ENCODE measurements at regions not wholly inside any gene's neighbourhood (a gene's known extent, or its start where the extent isn't known, plus 50 kb on each side); places are given as distances from the start of the nearest gene placed in this dataset.

GRCh38 chr1:80427881-80428280 is 1372.9 kb upstream of the ADGRL2 start:
- TF ChIP-seq, protein P1, sequence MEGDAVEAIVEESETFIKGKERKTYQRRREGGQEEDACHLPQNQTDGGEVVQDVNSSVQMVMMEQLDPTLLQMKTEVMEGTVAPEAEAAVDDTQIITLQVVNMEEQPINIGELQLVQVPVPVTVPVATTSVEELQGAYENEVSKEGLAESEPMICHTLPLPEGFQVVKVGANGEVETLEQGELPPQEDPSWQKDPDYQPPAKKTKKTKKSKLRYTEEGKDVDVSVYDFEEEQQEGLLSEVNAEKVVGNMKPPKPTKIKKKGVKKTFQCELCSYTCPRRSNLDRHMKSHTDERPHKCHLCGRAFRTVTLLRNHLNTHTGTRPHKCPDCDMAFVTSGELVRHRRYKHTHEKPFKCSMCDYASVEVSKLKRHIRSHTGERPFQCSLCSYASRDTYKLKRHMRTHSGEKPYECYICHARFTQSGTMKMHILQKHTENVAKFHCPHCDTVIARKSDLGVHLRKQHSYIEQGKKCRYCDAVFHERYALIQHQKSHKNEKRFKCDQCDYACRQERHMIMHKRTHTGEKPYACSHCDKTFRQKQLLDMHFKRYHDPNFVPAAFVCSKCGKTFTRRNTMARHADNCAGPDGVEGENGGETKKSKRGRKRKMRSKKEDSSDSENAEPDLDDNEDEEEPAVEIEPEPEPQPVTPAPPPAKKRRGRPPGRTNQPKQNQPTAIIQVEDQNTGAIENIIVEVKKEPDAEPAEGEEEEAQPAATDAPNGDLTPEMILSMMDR (IDR thresholded peaks at IDR 0.05) = no peak
- TF ChIP-seq POLR2A (IDR thresholded peaks at IDR 0.05) (no peak), POLR2AphosphoS5 (IDR thresholded peaks at IDR 0.05) (no peak)
- intact Hi-C loops (cut with DNase I; ENCODE audit: low total_unique reads) = no loop called here

DNA sequence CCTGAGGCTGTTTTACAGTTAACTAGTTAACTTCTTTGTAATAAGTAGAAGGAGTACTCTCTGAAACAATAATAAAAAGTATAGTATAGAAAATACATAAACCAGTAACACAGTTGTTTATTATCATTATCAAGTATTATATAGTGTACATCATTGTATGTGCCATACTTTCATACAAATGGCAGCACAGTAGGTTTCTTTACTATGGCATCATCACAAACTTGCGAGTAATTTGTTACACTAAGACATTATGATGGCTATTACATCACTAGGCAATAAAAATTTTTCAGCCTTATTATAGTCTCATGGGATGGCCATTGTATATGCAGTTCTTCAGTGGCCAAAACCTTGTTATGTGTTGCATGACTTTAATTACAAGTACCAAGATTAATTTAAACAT is 1376.5 kb upstream of the ADGRL2 start:
- H3K27ac ChIP-seq = no peak overlapping the region
- H3K9me3 ChIP-seq = no peaks in the 10 kb centered on the region
- no peak for DNase-seq (ENCODE audit: low spot score in 2 of 2)
- TF ChIP-seq POLR2AphosphoS5 (IDR thresholded peaks at IDR 0.05) (no peak), POLR2A (IDR thresholded peaks at IDR 0.05) (no peak)
- TF ChIP-seq, protein P1 (IDR thresholded peaks at IDR 0.05) = no peak
- no peaks in the 10 kb centered on the region for H3K27me3 ChIP-seq
- intact Hi-C loops (cut with DNase I; ENCODE audit: low total_unique reads) = no loop called here
- H3K4me1 ChIP-seq = no peaks in the 10 kb centered on the region
- H3K4me3 ChIP-seq = no peak overlapping the region
- H3K36me3 ChIP-seq = no peaks in the 10 kb centered on the region

More at GRCh38 chr1:80427881-80428280, 1372.9 kb upstream of the ADGRL2 start:
- H3K27ac ChIP-seq = no peak overlapping the region
- no peak overlapping the region for H3K4me3 ChIP-seq
- H3K27me3 ChIP-seq = no peaks in the 10 kb centered on the region
- no peaks in the 10 kb centered on the region for H3K9me3 ChIP-seq
- H3K4me1 ChIP-seq = no peaks in the 10 kb centered on the region
- no peak for DNase-seq (ENCODE audit: low spot score in 2 of 2)
- no peaks in the 10 kb centered on the region for H3K36me3 ChIP-seq

DNA sequence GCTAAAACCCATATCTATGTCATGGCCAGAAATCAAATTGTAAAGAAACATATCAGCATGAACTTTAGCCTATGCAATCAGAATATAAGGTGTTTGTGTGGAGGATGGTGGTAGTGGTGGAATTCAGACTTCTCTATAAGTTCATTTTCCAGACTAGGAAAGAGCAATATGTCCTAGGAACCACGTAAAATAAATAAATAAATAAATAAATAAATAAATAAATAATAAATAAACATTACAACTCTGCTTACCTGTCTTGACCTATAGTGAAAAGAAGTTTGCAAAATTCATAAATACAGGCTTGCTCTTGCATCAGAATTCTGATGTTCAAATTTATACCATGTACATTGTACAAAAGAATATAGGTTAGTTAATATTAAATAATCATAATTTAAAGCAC is 1382.6 kb upstream of the ADGRL2 start:
- no peak for DNase-seq (ENCODE audit: low spot score in 2 of 2)
- H3K27me3 ChIP-seq = no peaks in the 10 kb centered on the region
- no peaks in the 10 kb centered on the region for H3K36me3 ChIP-seq
- intact Hi-C loops (cut with DNase I; ENCODE audit: low total_unique reads) = no loop called here
- no peaks in the 10 kb centered on the region for H3K4me1 ChIP-seq
- no peak overlapping the region for H3K4me3 ChIP-seq
- TF ChIP-seq POLR2A (IDR thresholded peaks at IDR 0.05) (no peak), POLR2AphosphoS5 (IDR thresholded peaks at IDR 0.05) (no peak)
- TF ChIP-seq, protein P1 (IDR thresholded peaks at IDR 0.05) = no peak
- no peak overlapping the region for H3K27ac ChIP-seq
- H3K9me3 ChIP-seq = no peaks in the 10 kb centered on the region

GRCh38 chr1:80417671-80418070 is 1383.1 kb upstream of the ADGRL2 start:
- intact Hi-C loops (cut with DNase I; ENCODE audit: low total_unique reads) = no loop called here
- Histone ChIP-seq H3K9me3 (no peaks in the 10 kb centered on the region), H3K4me3 (no peak overlapping the region), H3K27me3 (no peaks in the 10 kb centered on the region), H3K36me3 (no peaks in the 10 kb centered on the region), H3K4me1 (no peaks in the 10 kb centered on the region), H3K27ac (no peak overlapping the region)
- TF ChIP-seq, protein P1 (IDR thresholded peaks at IDR 0.05) = no peak
- TF ChIP-seq POLR2AphosphoS5 (IDR thresholded peaks at IDR 0.05) (no peak), POLR2A (IDR thresholded peaks at IDR 0.05) (no peak)
- peak in 1 of 2 donors; percentile 26 for DNase-seq (ENCODE audit: low spot score in 2 of 2)

- DNase-seq (ENCODE audit: low spot score in 2 of 2) = no peak
- Histone ChIP-seq H3K9me3 (no peaks in the 10 kb centered on the region), H3K27ac (no peak overlapping the region), H3K27me3 (no peaks in the 10 kb centered on the region), H3K4me1 (no peaks in the 10 kb centered on the region), H3K36me3 (no peaks in the 10 kb centered on the region), H3K4me3 (no peak overlapping the region)
- intact Hi-C loops (cut with DNase I; ENCODE audit: low total_unique reads) = no loop called here
- TF ChIP-seq POLR2AphosphoS5 (IDR thresholded peaks at IDR 0.05) = no peak
- TF ChIP-seq, protein P1 (IDR thresholded peaks at IDR 0.05) = no peak
- no peak for TF ChIP-seq POLR2A (IDR thresholded peaks at IDR 0.05)
Measured at GRCh38 chr1:80413969-80414368, 1386.8 kb upstream of the ADGRL2 start.

All from breast epithelium (tissue), 4 donors.